ENCODE measurements at regions not wholly inside any gene's neighbourhood (a gene's known extent, or its start where the extent isn't known, plus 50 kb on each side); places are given as distances from the start of the nearest gene placed in this dataset.
A peak's percentile ranks its signal among the peaks of the same experiment; 100 is the strongest.

- no peak for TF ChIP-seq CTCF (conservative IDR thresholded peaks at IDR 0.05; ENCODE audit: low read length)
- no peak overlapping the region for H3K4me3 ChIP-seq (ENCODE audit: low read length)
- peak; percentile 37 for DNase-seq (ENCODE audit: low read depth)
Observed at GRCh38 chr7:149569025-149569725, 71.6 kb upstream of the ZNF746 start.

- DNase-seq (ENCODE audit: low read depth): no peak
- no peak for TF ChIP-seq CTCF (conservative IDR thresholded peaks at IDR 0.05; ENCODE audit: low read length)
- no peak overlapping the region for H3K4me3 ChIP-seq (ENCODE audit: low read length)
Observed at GRCh38 chr7:149568218-149568617, 70.6 kb upstream of the ZNF746 start.

- no peak overlapping the region for H3K4me3 ChIP-seq (ENCODE audit: low read length)
- no peak for DNase-seq (ENCODE audit: low read depth)
- no peak for TF ChIP-seq CTCF (conservative IDR thresholded peaks at IDR 0.05; ENCODE audit: low read length)
Observed at GRCh38 chr7:149566103-149566502, 68.5 kb upstream of the ZNF746 start.

GRCh38 chr7:149565096-149565382 is 67.4 kb upstream of the ZNF746 start:
- H3K4me3 ChIP-seq (ENCODE audit: low read length): no peak overlapping the region
- TF ChIP-seq CTCF (conservative IDR thresholded peaks at IDR 0.05; ENCODE audit: low read length): no peak
- DNase-seq (ENCODE audit: low read depth): no peak

GRCh38 chr7:149564340-149565095 is 66.9 kb upstream of the ZNF746 start:
- no peak overlapping the region for H3K4me3 ChIP-seq (ENCODE audit: low read length)
- TF ChIP-seq CTCF (conservative IDR thresholded peaks at IDR 0.05; ENCODE audit: low read length): no peak
- peak; percentile 25 for DNase-seq (ENCODE audit: low read depth)

GRCh38 chr7:149562602-149563001 is 65.0 kb upstream of the ZNF746 start:
- TF ChIP-seq CTCF (conservative IDR thresholded peaks at IDR 0.05; ENCODE audit: low read length): no peak
- DNase-seq (ENCODE audit: low read depth): peak; percentile 77
- H3K4me3 ChIP-seq (ENCODE audit: low read length): no peak overlapping the region

GRCh38 chr7:149561072-149561471 is 63.5 kb upstream of the ZNF746 start:
- peak; percentile 33 for DNase-seq (ENCODE audit: low read depth)
- TF ChIP-seq CTCF (conservative IDR thresholded peaks at IDR 0.05; ENCODE audit: low read length): no peak
- no peak overlapping the region for H3K4me3 ChIP-seq (ENCODE audit: low read length)

All from AG10803 (cell line).